GM23248 (cell line): ENCODE measurements at regions not wholly inside any gene's neighbourhood (a gene's known extent, or its start where the extent isn't known, plus 50 kb on each side); places are given as distances from the start of the nearest gene placed in this dataset.

Experiments used
- DNase-seq: peaks from one replicate; pipeline ENCODE4 v3.0.0-alpha.2; 2015
- H2AFZ ChIP-seq: fragments of 200-600 bp; sonication (generic); 2 replicates; pipeline ENCODE4 v1.6.1; 2016; ENCODE audit warnings: antibody characterized with exemption
- H3F3A ChIP-seq: fragments of 200-600 bp; sonication (generic); 2 replicates; pipeline ENCODE4 v1.6.1; 2016; ENCODE audit warnings: mild to moderate bottlenecking, antibody characterized with exemption, mixed run types; ENCODE audit not compliant: insufficient read depth
- H3K27ac ChIP-seq: fragments of 200-600 bp; sonication (generic); 2 replicates; pipeline ENCODE4 v1.5.1; 2016; ENCODE audit warnings: mild to moderate bottlenecking
- H3K27me3 ChIP-seq: fragments of 200-600 bp; sonication (generic); replicated peaks from 2 replicates; pipeline ENCODE4 v1.6.1; 2016; ENCODE audit warnings: mild to moderate bottlenecking; ENCODE audit not compliant: insufficient read depth
- H3K36me3 ChIP-seq: fragments of 200-600 bp; sonication (generic); 2 replicates; pipeline ENCODE4 v1.6.1; 2016; ENCODE audit warnings: low read depth, mild to moderate bottlenecking
- H3K4me1 ChIP-seq: fragments of 200-600 bp; sonication (generic); 2 replicates; pipeline ENCODE4 v1.6.1; 2016; ENCODE audit warnings: mild to moderate bottlenecking; ENCODE audit not compliant: insufficient read depth
- H3K4me2 ChIP-seq: fragments of 200-600 bp; sonication (generic); one replicate; pipeline ENCODE4 v1.6.1; 2016; ENCODE audit warnings: mild to moderate bottlenecking; ENCODE audit not compliant: unreplicated experiment
- H3K4me3 ChIP-seq: fragments of 200-600 bp; sonication (generic); 2 replicates; pipeline ENCODE4 v1.5.1; 2016; ENCODE audit warnings: mild to moderate bottlenecking
- H3K79me2 ChIP-seq: fragments of 200-600 bp; sonication (generic); 2 replicates; pipeline ENCODE4 v1.6.1; 2016; ENCODE audit warnings: mild to moderate bottlenecking; ENCODE audit not compliant: insufficient read depth
- H3K9ac ChIP-seq: fragments of 200-600 bp; sonication (generic); 2 replicates; pipeline ENCODE4 v1.6.1; 2016; ENCODE audit warnings: mild to moderate bottlenecking
- H3K9me2 ChIP-seq: fragments of 200-600 bp; sonication (generic); 2 replicates; pipeline ENCODE4 v1.6.1; 2016; ENCODE audit warnings: mixed run types, mild to moderate bottlenecking, moderate library complexity; ENCODE audit not compliant: insufficient read depth
- H3K9me3 ChIP-seq: fragments of 200-600 bp; sonication (generic); one replicate; pipeline ENCODE4 v1.6.1; 2017; ENCODE audit warnings: low read depth
- H4K20me1 ChIP-seq: fragments of 200-600 bp; sonication (generic); 2 replicates; pipeline ENCODE4 v1.6.0; 2016; ENCODE audit not compliant: insufficient read depth
- EZH2 ChIP-seq: fragments of 200-600 bp; sonication (generic); IDR thresholded peaks from 2 replicates; pipeline ENCODE4 v1.6.1; 2018; ENCODE audit warnings: antibody characterized with exemption, mild to moderate bottlenecking; ENCODE audit not compliant: insufficient read depth, poor library complexity, severe bottlenecking
- EZH2phosphoT487 ChIP-seq: fragments of 200-600 bp; sonication (generic); IDR thresholded peaks from 2 replicates; pipeline ENCODE4 v1.6.1; 2018; ENCODE audit warnings: antibody characterized with exemption, moderate library complexity, mild to moderate bottlenecking, low read depth; ENCODE audit not compliant: insufficient read depth
- WGBS, 2 experiments: methylation state at CpG; one replicate each; pipeline ENCODE4 v1.1.6; 2015 to 2017; ENCODE audit warnings: low lambda C conversion rate in 2 of 2, low coverage in 1 of 2; ENCODE audit errors: missing lambda C conversion rate in 2 of 2; 5-methylcytosine and 5-hydroxymethylcytosine counted together
- in situ Hi-C: fragments of 300-500 bp; cut with MboI; formaldehyde crosslinking; loops from 2 replicates; pipeline ENCODE4 v1.15.0; 2020

DNA sequence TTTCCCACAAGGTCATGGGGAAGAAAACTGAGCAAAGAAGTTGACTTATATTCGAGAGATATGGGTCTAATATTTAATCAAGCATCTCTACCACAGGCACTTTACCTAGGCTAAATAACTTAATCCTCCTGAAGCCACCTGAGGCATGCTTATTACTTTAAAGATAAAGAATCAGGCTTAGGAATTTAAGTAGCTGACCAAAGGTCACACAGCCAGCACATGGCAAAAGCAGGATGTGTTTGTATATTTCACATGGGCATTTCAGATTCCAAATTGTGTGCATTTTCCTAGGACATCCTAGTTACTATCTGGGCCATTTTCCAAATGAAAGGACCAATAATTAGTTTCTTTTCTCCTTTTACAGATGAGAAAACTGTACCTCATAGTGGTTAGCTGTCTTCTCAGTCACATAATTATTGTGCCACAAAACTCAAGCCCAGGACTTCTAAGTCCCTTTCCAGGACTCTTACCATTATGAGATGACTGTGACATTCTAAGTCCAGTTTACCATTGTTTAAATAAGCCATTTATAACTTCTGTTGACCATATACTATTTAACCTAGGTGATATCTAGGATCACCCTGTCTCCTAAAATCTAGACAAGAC, 112.1 kb upstream of the ZC3H12C start:
- no peak for DNase-seq
- Histone ChIP-seq H3K27ac (no peak overlapping the region), H3F3A (no peaks in the 10 kb centered on the region), H3K9ac (no peak overlapping the region), H3K4me2 (no peak overlapping the region), H3K36me3 (no peaks in the 10 kb centered on the region), H3K4me1 (no peaks in the 10 kb centered on the region), H3K79me2 (no peaks in the 10 kb centered on the region), H3K9me2 (no peaks in the 10 kb centered on the region), H3K4me3 (no peak overlapping the region), H2AFZ (no peak overlapping the region), H4K20me1 (no peaks in the 10 kb centered on the region), H3K27me3 (no peaks in the 10 kb centered on the region), H3K9me3 (no peaks in the 10 kb centered on the region)
- in situ Hi-C loops = no loop called here
- no peak for TF ChIP-seq EZH2
- TF ChIP-seq EZH2phosphoT487 = no peak
- 47 to 61% methylated on average over 1 of the region's 1 CpG for WGBS, 2 experiments

DNA sequence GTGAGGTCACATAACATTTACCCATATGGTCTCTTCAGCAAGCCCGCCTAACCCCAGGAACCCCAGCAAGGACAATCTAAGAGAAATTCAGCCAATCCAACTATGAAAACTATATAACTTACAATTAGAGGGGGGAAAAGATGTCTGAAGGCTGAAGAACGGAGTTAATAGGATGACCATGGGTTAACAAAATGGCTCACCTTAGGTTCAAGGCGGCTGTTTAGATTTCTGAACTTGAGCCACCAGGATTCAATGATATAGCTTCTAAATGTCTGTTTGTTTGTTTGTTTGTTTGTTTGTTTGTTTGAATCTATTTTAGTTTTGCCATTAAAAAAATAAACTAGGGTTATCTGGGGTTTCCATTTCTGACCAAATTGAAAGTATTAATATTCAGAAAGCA, 109.8 kb upstream of the ZC3H12C start:
- Histone ChIP-seq H3K27me3 (no peaks in the 10 kb centered on the region), H4K20me1 (no peaks in the 10 kb centered on the region), H3K9me3 (no peaks in the 10 kb centered on the region), H2AFZ (no peak overlapping the region), H3K4me1 (no peaks in the 10 kb centered on the region), H3K9me2 (no peaks in the 10 kb centered on the region), H3K79me2 (no peaks in the 10 kb centered on the region), H3K4me2 (no peak overlapping the region), H3K9ac (no peak overlapping the region), H3K27ac (no peak overlapping the region), H3K36me3 (no peaks in the 10 kb centered on the region), H3K4me3 (no peak overlapping the region), H3F3A (no peaks in the 10 kb centered on the region)
- no peak for DNase-seq
- TF ChIP-seq EZH2 (no peak), EZH2phosphoT487 (no peak)
- WGBS, 2 experiments = 87 to 91% methylated on average over 3 of the region's 3 CpGs
- in situ Hi-C loops = no loop called here

- Histone ChIP-seq H4K20me1 (no peaks in the 10 kb centered on the region), H3K4me3 (no peak overlapping the region), H3K9me2 (no peaks in the 10 kb centered on the region), H3K9ac (no peak overlapping the region), H3K4me2 (no peak overlapping the region), H3K4me1 (no peaks in the 10 kb centered on the region), H3K36me3 (no peaks in the 10 kb centered on the region), H3K27me3 (no peaks in the 10 kb centered on the region), H2AFZ (no peak overlapping the region), H3K9me3 (no peaks in the 10 kb centered on the region), H3F3A (no peaks in the 10 kb centered on the region), H3K27ac (no peak overlapping the region), H3K79me2 (no peaks in the 10 kb centered on the region)
- TF ChIP-seq EZH2phosphoT487 (no peak), EZH2 (no peak)
- in situ Hi-C loops = no loop called here
- DNase-seq = no peak
- WGBS, 2 experiments = 61 to 65% methylated on average over 6 of the region's 6 CpGs
These were observed 108.4 kb upstream of the ZC3H12C start for GRCh38 chr11:109984634-109985289.

- Histone ChIP-seq H3K4me3 (no peak overlapping the region), H3K36me3 (no peaks in the 10 kb centered on the region), H3K9me2 (no peaks in the 10 kb centered on the region), H3K27me3 (no peaks in the 10 kb centered on the region), H3K4me2 (no peak overlapping the region), H3K9ac (no peak overlapping the region), H3K4me1 (no peaks in the 10 kb centered on the region), H2AFZ (no peak overlapping the region), H3K27ac (no peak overlapping the region), H3K9me3 (no peaks in the 10 kb centered on the region), H3F3A (no peaks in the 10 kb centered on the region), H3K79me2 (no peaks in the 10 kb centered on the region), H4K20me1 (no peaks in the 10 kb centered on the region)
- in situ Hi-C loops = no loop called here
- no peak for DNase-seq
- 91 to 97% methylated on average over 1 of the region's 1 CpG for WGBS, 2 experiments
- TF ChIP-seq EZH2phosphoT487 (no peak), EZH2 (no peak)
These were observed 106.7 kb upstream of the ZC3H12C start for GRCh38 chr11:109986488-109986887.

GRCh38 chr11:109991835-109992234, 101.4 kb upstream of the ZC3H12C start:
- H4K20me1 ChIP-seq = no peaks in the 10 kb centered on the region
- no peak overlapping the region for H3K27ac ChIP-seq
- 40 to 61% methylated on average over 1 of the region's 1 CpG for WGBS, 2 experiments
- H3K9me2 ChIP-seq = no peaks in the 10 kb centered on the region
- H3K4me1 ChIP-seq = 0 out of 2 replicates have a peak, but pooled peaks cover 6% of the 10 kb centered on the region
- in situ Hi-C loops = no loop called here
- TF ChIP-seq EZH2phosphoT487 (no peak), EZH2 (no peak)
- no peaks in the 10 kb centered on the region for H3K9me3 ChIP-seq
- no peak overlapping the region for H3K9ac ChIP-seq
- H3K36me3 ChIP-seq = no peaks in the 10 kb centered on the region
- H3K4me3 ChIP-seq = no peak overlapping the region
- H3F3A ChIP-seq = no peaks in the 10 kb centered on the region
- DNase-seq = no peak
- H2AFZ ChIP-seq = no peak overlapping the region
- H3K79me2 ChIP-seq = no peaks in the 10 kb centered on the region
- no peak overlapping the region for H3K4me2 ChIP-seq
- no peaks in the 10 kb centered on the region for H3K27me3 ChIP-seq
